ENCODE measurements at regions not wholly inside any gene's neighbourhood (a gene's known extent, or its start where the extent isn't known, plus 50 kb on each side); places are given as distances from the start of the nearest gene placed in this dataset.
"Not testable (repeated sequence)": the region's sequence is repeated elsewhere in the genome, so short reads cannot be mapped to it uniquely, and the experiment has no call there.

- DNase-seq (ENCODE audit: low read depth in 2 of 2), result no peak
Measured at GRCh38 chr1:193458628-193459027, 272.2 kb upstream of the B3GALT2 start.

DNA sequence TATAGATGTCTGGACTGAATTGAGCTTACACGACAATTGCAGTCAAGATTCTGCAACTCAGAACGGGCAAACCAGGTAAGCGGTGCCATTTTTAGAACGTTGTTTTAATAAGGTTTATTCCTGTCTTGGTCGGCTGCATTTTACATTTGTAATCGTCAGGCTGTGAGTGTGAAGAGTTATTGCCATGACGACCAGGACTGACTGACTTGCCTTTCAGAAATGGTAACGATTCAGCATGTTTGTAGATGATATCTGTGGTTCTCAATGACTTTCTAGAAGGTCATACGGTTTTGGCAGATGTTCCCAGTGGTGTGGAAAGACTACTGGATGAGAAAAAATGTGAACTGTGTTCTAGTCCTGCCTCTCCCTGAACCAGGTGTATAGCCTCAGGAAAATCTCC lies 271.3 kb upstream of the B3GALT2 start:
- no peak for DNase-seq (ENCODE audit: low read depth in 2 of 2)

DNA sequence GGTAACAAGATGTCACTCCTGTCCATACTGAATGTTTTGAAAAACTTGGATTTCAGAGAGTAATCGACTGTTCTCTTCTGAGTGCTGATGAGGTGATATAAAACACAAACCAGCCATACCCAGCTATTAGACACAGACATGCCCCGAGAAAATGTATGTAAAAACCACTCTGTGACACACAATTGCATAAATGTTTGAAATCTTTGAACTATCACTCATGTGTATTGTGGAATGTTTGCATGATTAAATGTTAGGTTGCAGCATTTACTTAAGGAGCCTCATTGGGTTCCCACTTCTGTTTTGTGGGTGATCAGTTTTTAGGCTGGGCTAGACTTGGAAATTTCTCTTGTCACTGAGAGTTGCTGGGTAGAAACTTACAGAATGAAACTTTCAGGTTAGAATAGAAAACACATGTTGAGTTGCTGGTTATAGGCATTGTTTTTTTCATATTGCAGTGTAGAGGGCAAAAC lies 270.4 kb upstream of the B3GALT2 start:
- DNase-seq (ENCODE audit: low read depth in 2 of 2), result no peak

- DNase-seq (ENCODE audit: low read depth in 2 of 2), result no peak
Measured at GRCh38 chr1:193451606-193452005, 265.2 kb upstream of the B3GALT2 start.

- DNase-seq (ENCODE audit: low read depth in 2 of 2), result no peak
Measured at GRCh38 chr1:193451001-193451400, 264.6 kb upstream of the B3GALT2 start.

DNA sequence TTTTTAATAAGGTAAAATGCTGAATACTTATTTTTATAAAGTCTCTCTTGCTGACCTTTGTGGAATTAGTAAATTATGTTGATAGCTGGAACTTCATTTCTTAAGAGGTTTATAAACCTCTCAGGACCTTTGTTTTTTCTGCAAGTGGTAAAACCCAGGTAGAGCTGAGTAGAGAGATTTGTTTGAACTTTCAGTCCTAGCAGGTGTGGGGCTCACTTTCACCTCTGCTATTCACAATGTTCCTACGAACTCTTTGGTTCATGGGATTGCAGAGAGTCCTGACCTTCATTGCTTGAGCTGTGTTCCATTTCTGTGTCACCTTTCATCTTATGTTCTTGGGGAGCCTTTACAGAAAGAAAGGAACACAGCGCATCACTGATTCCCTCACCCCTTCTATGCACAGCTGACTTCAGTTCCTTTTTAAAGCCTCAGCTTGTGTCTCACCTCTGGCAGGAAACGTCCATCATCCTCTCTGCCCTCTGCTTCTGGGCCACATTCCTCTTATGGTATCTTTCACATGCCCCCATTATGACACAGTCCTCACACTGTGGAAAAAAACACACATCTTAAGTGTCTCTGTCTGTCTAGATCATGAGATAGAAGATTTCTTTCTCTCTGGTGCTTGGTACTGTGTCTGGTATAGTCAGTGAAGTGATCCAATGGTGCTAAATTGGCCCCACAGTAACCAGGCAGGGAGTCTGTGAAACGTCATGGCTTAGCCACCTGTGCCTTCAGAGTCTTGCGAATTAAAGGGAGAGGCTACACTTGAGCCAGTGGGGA lies 262.5 kb upstream of the B3GALT2 start:
- DNase-seq (ENCODE audit: low read depth in 2 of 2), result peak in 1 of 2 donors; percentile 2

GRCh38 chr1:193443886-193444285 lies 257.5 kb upstream of the B3GALT2 start:
- no peak for DNase-seq (ENCODE audit: low read depth in 2 of 2)

GRCh38 chr1:193438771-193439170 lies 252.4 kb upstream of the B3GALT2 start:
- no peak for DNase-seq (ENCODE audit: low read depth in 2 of 2)

DNA sequence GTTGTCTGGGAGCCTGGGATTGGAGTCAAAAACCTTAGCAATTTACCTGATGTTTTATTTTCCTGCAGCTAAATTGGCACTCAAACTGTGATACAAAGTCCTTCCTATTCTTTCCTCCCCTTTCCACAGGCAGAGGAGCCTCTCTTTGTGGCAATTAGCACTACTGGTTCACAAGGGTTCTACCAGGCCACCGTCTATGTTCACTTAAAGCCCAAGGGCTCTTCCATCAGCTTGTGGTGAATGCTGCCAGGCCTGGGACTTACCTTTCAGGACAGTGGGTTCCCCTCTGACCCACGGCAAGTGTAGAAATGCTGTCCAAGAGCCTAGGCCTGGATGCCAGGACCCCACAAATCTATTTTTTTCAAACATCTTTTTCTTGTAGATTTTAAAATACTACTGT lies 251.9 kb upstream of the B3GALT2 start:
- DNase-seq (ENCODE audit: low read depth in 2 of 2), result no peak

DNA sequence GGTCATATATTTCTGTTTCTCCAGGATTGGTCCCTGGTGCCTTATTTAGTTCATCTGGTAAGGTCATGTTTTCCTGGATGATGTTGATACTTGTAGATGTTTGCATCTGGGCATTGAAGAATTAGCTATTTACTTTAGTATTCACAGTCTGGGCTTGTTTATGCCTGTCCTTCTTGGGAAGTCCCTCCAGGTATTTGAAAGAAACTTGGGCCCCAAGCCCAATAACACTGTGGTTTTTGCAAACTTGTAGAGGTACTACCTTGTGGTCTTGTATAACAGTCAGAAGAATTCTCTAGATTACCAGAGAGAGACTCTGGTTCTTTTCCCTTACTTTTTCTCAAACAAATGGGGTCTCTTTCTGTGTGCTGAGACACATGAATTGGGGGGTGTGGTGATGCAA lies 251.4 kb upstream of the B3GALT2 start:
- DNase-seq (ENCODE audit: low read depth in 2 of 2), result no peak

- not testable (repeated sequence) for DNase-seq (ENCODE audit: low read depth in 2 of 2)
Measured at GRCh38 chr1:193437333-193437732, 250.9 kb upstream of the B3GALT2 start.

DNA sequence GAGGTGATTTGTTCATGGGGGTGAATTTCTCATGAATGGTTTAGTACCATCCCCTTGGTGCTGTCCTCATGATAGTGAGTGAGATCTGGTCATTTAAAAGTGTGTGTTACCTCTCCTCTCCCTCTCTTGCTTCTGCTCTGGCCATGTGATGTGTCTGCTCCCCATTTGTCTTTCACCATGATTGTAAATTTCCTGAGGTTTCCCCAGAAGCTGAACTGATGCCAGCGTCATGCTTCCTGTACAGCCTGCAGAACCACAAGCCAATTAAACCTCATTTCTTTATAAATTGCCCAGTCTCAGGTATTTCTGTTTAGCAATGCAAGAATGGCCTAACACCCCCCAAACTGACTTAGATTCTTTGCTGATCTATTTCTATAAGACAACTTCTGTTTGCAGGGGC lies 249.4 kb upstream of the B3GALT2 start:
- no peak for DNase-seq (ENCODE audit: low read depth in 2 of 2)

DNA sequence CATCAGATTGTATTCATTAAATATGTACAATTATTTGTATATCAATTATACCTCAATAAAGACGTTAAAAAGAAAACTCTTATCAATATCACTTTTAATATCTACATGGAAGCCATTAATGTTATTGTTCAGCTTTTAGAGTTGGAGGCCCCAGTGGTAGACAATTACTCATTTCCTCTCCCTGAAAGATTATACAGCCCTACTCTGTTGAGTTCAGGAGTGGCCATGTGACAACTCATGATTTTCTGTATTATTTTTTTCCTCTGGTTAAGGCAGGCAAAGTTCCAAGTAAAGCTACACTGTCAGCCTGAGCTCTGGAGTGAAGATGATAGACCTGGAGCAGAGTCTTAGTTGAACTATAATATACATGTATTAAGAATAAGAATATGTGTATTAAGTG lies 247.9 kb upstream of the B3GALT2 start:
- DNase-seq (ENCODE audit: low read depth in 2 of 2), result no peak

GRCh38 chr1:193433599-193433998 lies 247.2 kb upstream of the B3GALT2 start:
- DNase-seq (ENCODE audit: low read depth in 2 of 2), result no peak

GRCh38 chr1:193432979-193433587 lies 246.7 kb upstream of the B3GALT2 start:
- no peak for DNase-seq (ENCODE audit: low read depth in 2 of 2)

DNA sequence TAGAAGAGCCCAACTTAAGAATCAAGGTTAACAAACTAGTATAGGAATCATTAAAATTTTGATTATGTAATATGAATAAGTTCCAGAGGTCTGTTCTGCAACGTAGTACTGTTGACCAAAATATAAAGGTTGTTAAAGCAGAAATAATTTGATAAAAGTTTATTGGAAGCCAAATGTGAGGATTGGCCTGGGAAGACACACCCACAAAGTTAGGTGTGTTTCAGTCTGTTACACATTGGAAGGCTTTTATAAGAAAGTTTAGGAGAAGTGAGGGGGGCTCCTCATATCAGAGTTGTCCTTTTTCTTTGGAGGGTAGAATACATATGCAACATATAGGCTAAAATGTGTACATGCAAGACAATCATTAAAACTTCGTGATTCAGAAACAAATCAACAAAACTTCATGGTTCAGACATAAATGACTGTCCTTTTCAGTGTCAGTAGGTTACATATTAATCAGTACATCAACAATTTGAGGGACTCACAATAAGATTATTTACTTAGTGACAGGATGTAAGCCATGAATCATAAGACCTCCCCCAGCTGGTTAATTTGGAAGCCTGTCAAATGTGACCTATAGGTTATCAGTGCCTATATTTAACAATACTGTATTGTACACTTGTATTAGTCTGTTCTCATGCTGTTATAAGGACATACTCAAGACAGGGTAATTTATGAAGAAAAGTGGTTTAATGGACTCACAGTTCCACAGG lies 245.0 kb upstream of the B3GALT2 start:
- DNase-seq (ENCODE audit: low read depth in 2 of 2), result no peak

GRCh38 chr1:193427524-193427923 lies 241.1 kb upstream of the B3GALT2 start:
- no peak for DNase-seq (ENCODE audit: low read depth in 2 of 2)

GRCh38 chr1:193426061-193426460 lies 239.6 kb upstream of the B3GALT2 start:
- no peak for DNase-seq (ENCODE audit: low read depth in 2 of 2)

DNA sequence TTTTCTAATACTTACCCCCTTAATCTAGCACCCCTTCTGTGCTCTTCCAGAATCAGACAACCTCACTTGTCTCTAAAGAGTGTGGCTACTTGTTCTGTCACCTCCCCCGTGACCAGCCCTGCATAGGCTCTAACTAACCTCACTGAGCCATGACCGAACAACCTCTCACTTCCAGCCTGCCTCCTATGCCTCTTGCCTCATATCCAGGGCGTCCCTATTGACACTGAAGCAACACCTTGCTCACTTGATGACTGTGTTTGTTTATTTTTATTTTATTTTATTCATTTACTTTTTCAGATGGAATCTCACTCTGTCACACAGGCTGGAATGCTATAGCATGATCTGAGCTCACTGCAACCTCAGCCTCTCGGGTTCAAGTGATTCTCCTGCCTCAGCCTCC lies 235.1 kb upstream of the B3GALT2 start:
- no peak for DNase-seq (ENCODE audit: low read depth in 2 of 2)

- no peak for DNase-seq (ENCODE audit: low read depth in 2 of 2)
Measured at GRCh38 chr1:193419295-193419694, 232.9 kb upstream of the B3GALT2 start.

- no peak for DNase-seq (ENCODE audit: low read depth in 2 of 2)
Measured at GRCh38 chr1:193418745-193419058, 232.3 kb upstream of the B3GALT2 start.

- DNase-seq (ENCODE audit: low read depth in 2 of 2), result no peak
Measured at GRCh38 chr1:193417945-193418744, 231.7 kb upstream of the B3GALT2 start.

All from stimulated activated CD8-positive, alpha-beta memory T cell treated with anti-CD3 and anti-CD28 coated beads, Interleukin-15, amount 100 ng/mL, for 48 hours (primary cell).